WI38 (cell line): ENCODE measurements at regions not wholly inside any gene's neighbourhood (a gene's known extent, or its start where the extent isn't known, plus 50 kb on each side); places are given as distances from the start of the nearest gene placed in this dataset.

Experiments used
- H3K4me3 ChIP-seq: 2 replicates; pipeline ENCODE4 v1.5.1; 2011; ENCODE audit warnings: low read depth, mild to moderate bottlenecking, control low read depth, low read length
- CTCF ChIP-seq: IDR thresholded peaks from 2 replicates; pipeline ENCODE4 v1.5.1; 2012; ENCODE audit warnings: low read depth, mild to moderate bottlenecking, control low read depth, low read length

- no peak for TF ChIP-seq CTCF
Measured at GRCh38 chr7:22604246-22604645, 104.3 kb upstream of the STEAP1B start.

DNA sequence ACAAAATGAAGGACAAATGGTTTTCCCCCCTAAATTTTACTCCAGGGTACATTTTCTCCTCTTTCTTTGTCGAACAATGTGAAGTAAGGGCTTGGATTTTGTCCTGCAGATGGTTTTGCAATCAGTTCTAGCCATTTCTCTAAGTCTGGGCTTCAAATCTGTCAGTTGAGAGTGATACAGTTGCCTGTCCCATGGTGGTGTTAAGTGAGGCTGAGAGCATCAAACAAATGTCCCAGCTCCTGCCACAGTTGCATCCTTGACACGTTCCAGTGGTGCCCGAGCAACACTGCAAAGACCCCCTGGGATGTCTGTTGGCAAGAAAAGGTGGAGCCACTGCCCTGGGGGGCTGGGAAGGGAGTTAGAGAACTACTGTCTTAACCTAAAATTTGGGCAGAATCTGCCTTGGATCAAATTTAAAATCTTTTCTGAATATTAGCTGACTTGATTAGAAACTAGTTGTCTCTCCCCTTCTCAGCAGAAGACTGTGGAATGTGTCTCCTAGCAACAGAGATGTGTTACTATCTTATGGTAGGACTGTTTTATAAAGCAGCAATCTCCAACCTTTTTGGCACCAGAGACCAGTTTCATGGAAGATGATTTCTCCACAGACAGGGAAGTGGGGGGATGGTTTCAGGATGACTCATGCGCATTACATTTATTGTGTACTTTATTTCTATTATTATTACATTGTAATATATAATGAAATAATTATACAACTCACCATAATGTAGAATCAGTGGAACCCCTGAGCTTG lies 102.0 kb upstream of the STEAP1B start:
- no peak overlapping the region for H3K4me3 ChIP-seq
- TF ChIP-seq CTCF, result no peak

More at GRCh38 chr7:22604246-22604645, 104.3 kb upstream of the STEAP1B start:
- H3K4me3 ChIP-seq, result no peak overlapping the region

DNA sequence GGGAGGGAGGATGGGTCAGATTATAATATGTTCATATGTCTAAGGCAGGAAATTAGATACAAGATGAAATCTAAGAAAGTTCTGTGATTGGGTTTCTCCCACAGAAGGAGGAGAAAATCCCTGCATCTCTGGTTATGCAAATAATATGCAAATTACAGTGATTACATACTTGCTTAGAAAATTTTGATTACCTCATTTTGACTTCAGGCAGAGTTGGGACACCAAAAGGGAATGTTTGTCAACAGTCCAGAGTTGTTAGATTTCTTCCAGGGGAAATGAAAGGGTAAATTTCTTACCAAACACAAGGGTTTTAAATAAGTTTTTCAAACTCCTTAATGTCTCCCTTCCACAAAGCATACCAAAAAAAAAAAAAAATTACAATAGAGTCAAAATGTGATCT lies 101.4 kb upstream of the STEAP1B start:
- no peak overlapping the region for H3K4me3 ChIP-seq
- no peak for TF ChIP-seq CTCF

- TF ChIP-seq CTCF, result no peak
- H3K4me3 ChIP-seq, result no peak overlapping the region
Measured at GRCh38 chr7:22601003-22601402, 101.0 kb upstream of the STEAP1B start.

DNA sequence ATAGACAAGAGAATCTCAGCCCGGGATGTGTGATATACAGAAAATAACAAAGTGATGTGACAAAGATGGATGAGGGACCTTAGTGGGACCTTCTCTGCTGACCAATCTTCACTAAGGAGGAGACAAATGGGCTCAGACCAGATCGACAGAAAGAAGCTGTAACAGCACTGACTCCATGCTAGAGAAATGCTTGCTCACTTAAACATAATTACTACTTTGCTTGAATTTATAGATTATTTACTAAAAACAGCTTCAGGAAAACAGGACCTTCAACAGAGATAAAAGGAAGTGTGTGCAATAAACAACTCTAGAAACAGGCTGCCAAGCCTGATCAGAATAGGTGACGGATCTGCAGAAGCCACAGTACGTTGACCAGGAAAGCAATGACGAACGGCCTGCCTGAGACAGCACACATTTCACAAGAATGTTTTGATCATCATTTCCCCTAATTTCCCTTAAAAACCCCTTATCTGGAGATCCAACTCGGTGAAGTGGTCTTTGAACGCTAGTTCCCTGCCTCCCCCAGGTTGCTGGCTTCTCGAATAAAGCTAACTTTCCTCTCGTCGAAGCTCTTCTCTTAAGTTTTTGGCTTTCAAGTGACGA lies 98.4 kb upstream of the STEAP1B start:
- H3K4me3 ChIP-seq, result no peak overlapping the region
- no peak for TF ChIP-seq CTCF

- no peak for TF ChIP-seq CTCF
- no peak overlapping the region for H3K4me3 ChIP-seq
Measured at GRCh38 chr7:22597844-22598243, 97.9 kb upstream of the STEAP1B start.

GRCh38 chr7:22596763-22597400 lies 96.9 kb upstream of the STEAP1B start:
- no peak overlapping the region for H3K4me3 ChIP-seq
- no peak for TF ChIP-seq CTCF
